NB4 (cell line): ENCODE measurements at regions not wholly inside any gene's neighbourhood (a gene's known extent, or its start where the extent isn't known, plus 50 kb on each side); places are given as distances from the start of the nearest gene placed in this dataset.
A peak's percentile ranks its signal among the peaks of the same experiment; 100 is the strongest.

Experiments used
- DNase-seq: peaks from one replicate; pipeline ENCODE4 v3.0.0; 2010; ENCODE audit warnings: low read depth
- H3K4me3 ChIP-seq: one replicate; pipeline ENCODE4 v1.5.1; 2011; ENCODE audit warnings: mild to moderate bottlenecking, low read depth, low read length, moderate library complexity
- MYC ChIP-seq: IDR thresholded peaks from 2 replicates; pipeline ENCODE4 v1.6.1; 2011; ENCODE audit warnings: low read depth, low read length
- POLR2A ChIP-seq: IDR thresholded peaks from 2 replicates; pipeline ENCODE4 v1.6.1; 2011; ENCODE audit warnings: mild to moderate bottlenecking; ENCODE audit not compliant: insufficient read length; ENCODE audit errors: extremely low read depth
- TF ChIP-seq, protein P1 (sequence below): IDR thresholded peaks from one replicate; pipeline ENCODE4 v1.5.1; 2012; ENCODE audit warnings: low read depth, low read length
- TF ChIP-seq, protein P2 (sequence below): IDR thresholded peaks from 2 replicates; pipeline ENCODE4 v1.6.1; 2011; ENCODE audit warnings: low read depth, low read length

DNA sequence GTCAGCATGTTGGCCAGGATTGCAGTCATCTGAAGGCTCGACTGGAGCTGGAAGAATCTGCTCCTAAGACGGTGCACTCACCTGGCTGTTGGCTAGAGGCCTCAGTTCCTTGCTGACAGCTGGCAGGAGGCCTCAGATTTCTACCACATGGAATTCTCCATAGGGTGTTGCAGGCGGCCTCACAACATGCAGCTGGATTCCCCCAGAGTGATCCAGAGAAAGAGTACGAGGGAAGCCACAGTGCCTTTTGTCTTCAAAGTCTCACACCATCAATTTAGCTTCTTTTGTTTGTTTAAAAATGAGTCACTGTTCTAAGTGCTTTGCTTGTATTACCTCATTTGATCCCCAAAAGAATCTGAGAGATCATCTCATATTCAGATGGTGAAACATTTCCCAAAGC is 65.5 kb upstream of the FYN start:
- no peak for DNase-seq
- no peak overlapping the region for H3K4me3 ChIP-seq
- TF ChIP-seq, protein P1, sequence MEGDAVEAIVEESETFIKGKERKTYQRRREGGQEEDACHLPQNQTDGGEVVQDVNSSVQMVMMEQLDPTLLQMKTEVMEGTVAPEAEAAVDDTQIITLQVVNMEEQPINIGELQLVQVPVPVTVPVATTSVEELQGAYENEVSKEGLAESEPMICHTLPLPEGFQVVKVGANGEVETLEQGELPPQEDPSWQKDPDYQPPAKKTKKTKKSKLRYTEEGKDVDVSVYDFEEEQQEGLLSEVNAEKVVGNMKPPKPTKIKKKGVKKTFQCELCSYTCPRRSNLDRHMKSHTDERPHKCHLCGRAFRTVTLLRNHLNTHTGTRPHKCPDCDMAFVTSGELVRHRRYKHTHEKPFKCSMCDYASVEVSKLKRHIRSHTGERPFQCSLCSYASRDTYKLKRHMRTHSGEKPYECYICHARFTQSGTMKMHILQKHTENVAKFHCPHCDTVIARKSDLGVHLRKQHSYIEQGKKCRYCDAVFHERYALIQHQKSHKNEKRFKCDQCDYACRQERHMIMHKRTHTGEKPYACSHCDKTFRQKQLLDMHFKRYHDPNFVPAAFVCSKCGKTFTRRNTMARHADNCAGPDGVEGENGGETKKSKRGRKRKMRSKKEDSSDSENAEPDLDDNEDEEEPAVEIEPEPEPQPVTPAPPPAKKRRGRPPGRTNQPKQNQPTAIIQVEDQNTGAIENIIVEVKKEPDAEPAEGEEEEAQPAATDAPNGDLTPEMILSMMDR: no peak
- TF ChIP-seq, protein P2, sequence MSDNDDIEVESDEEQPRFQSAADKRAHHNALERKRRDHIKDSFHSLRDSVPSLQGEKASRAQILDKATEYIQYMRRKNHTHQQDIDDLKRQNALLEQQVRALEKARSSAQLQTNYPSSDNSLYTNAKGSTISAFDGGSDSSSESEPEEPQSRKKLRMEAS: no peak
- TF ChIP-seq MYC (no peak), POLR2A (no peak)

DNA sequence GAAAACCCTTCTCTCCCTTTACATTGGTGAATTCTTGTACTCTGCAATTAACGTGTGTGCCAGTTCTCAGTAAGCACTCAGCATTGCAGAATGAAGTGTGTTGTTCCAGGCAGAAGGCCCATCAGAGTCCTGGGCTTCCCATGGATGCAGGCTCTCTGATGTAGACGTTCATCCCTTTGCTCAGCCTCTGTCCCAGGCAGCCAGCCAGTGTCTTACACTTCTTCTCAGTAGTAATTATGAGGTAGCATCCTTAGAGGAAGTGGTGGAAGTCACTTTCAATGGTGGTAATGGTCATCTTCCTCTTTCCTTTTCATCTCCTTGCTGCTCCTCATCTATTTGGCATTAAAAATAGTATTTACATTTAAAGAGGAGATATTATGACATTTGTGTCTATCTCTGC is 66.7 kb upstream of the FYN start:
- no peak for DNase-seq
- TF ChIP-seq MYC: no peak
- TF ChIP-seq, protein P2: no peak
- TF ChIP-seq POLR2A: no peak
- TF ChIP-seq, protein P1: no peak
- H3K4me3 ChIP-seq: no peak overlapping the region

DNA sequence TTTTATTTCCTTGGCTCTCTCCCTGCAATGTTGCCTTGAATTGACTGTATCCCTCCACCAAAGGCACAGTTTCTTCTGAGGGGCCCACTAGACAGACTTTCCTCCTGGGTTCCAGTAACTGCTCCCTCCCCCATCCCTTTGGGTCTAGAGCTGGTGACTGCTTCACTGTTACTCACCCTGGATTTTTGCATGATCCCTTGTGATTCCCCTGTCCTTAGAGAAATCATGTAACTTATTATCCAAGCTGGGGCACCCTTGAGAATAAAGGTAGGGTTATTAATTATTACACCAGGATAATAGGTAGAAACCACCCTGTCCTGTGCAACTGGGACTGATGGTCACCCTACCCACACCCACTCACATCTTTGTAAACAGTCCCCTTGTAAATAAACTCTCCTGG is 67.5 kb upstream of the FYN start:
- DNase-seq: no peak
- no peak for TF ChIP-seq POLR2A
- TF ChIP-seq, protein P2: no peak
- TF ChIP-seq, protein P1: no peak
- no peak for TF ChIP-seq MYC
- H3K4me3 ChIP-seq: no peak overlapping the region

DNA sequence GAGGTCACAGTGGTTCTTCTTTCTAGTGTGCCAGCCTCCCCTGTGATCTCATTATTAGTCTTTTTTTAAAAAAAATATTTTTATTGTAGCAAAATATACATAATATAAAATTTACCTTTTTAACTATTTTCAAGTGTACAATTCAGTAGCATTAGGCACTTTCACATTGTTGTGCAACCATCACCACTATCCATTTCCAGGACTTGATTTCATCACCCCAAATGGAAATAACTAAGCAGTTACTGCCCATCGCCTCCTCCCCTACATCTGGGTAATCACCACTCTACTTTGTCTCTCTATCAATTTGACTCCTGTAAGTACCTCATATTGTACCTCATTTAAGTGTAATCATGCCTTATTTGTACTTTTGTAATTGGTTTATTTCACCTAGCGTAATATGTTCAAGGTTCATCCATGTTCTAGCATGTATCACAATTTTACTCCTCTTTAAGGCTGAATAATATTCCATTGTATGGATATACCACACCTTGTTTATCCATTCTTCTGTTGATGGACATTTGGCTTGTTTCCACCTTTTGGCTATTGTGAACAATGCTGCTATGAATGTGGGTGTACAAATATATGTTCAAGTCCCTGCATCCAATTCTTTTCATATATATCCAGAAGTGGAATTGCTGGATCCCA is 68.6 kb upstream of the FYN start:
- peak; percentile 27 for DNase-seq
- TF ChIP-seq, protein P1: no peak
- no peak for TF ChIP-seq POLR2A
- no peak overlapping the region for H3K4me3 ChIP-seq

DNA sequence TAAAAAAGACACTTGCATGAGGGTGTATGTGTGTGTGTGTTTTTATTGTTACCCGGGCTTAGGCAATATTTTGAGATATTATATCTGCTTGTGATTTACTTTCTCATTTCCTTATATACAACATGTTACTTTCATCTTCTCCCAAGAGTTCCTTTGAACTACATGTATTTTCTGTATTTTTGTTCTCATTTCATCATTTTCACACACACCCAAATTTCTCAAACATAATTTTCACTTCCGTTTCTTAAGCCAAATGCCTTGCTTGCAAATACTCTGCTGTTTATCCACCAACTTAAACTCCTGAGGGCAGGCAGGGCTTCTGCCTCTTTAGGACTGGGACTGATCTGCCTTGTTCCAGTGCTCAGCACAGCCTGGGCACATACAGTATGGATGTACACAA is 69.3 kb upstream of the FYN start:
- TF ChIP-seq, protein P2: no peak
- no peak for TF ChIP-seq MYC
- TF ChIP-seq POLR2A: no peak
- TF ChIP-seq, protein P1: no peak
- H3K4me3 ChIP-seq: no peak overlapping the region
- DNase-seq: no peak

DNA sequence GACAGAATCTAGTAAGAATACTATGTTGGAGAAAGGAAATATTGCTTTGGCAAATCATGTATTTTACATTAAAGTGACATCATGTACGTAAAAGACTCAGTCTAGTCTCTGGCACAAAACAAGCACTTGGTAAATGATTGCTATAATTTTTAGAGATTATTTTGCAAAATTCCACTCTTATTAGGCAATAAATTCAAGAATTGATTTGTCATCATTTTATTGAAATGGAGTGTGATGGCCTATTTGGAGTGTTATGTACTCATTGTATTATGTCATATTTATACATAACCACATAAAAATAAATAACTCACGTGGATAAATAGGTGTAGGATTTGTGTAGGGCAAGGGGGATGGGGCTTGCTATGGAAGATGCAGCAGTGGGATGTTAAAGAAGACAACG is 70.0 kb upstream of the FYN start:
- TF ChIP-seq POLR2A (no peak), MYC (no peak)
- TF ChIP-seq, protein P2: no peak
- TF ChIP-seq, protein P1: no peak
- H3K4me3 ChIP-seq: no peak overlapping the region
- no peak for DNase-seq
